ENCODE measurements at regions not wholly inside any gene's neighbourhood (a gene's known extent, or its start where the extent isn't known, plus 50 kb on each side); places are given as distances from the start of the nearest gene placed in this dataset.
"Not testable (repeated sequence)": the region's sequence is repeated elsewhere in the genome, so short reads cannot be mapped to it uniquely, and the experiment has no call there.

- peak in 1 of 3 experiments; percentile 5 for DNase-seq
Observed at GRCh38 chr6:103504501-103505154, 1355.1 kb downstream of the HACE1 start.

GRCh38 chr6:103496588-103496987 is 1363.1 kb downstream of the HACE1 start:
- not testable (repeated sequence) for DNase-seq

- DNase-seq, result no peak
Observed at GRCh38 chr6:103456652-103457051, 1403.1 kb downstream of the HACE1 start.

- no peak for DNase-seq
Observed at GRCh38 chr6:103455275-103455674, 1404.4 kb downstream of the HACE1 start.

GRCh38 chr6:103409475-103409874 is 1450.2 kb downstream of the HACE1 start:
- no peak for DNase-seq

GRCh38 chr6:103405321-103405720 is 1454.4 kb downstream of the HACE1 start:
- no peak for DNase-seq

GRCh38 chr6:103404799-103405198 is 1454.9 kb downstream of the HACE1 start:
- no peak for DNase-seq

GRCh38 chr6:103396768-103397167 is 1463.0 kb downstream of the HACE1 start:
- no peak for DNase-seq

- no peak for DNase-seq
Observed at GRCh38 chr6:103379272-103379671, 1480.4 kb downstream of the HACE1 start.

- no peak for DNase-seq
Observed at GRCh38 chr6:103367212-103367611, 1492.5 kb downstream of the HACE1 start.

- DNase-seq, result no peak
Observed at GRCh38 chr6:103356531-103356930, 1503.2 kb downstream of the HACE1 start.

GRCh38 chr6:103344554-103345163 is 1515.1 kb downstream of the HACE1 start:
- DNase-seq, result no peak

GRCh38 chr6:103335412-103335811 is 1524.3 kb downstream of the HACE1 start:
- DNase-seq, result no peak

- DNase-seq, result peak in 2 of 3 experiments; percentile 18 to 57
Observed at GRCh38 chr6:103326760-103327757, 1532.7 kb downstream of the HACE1 start.

GRCh38 chr6:103313432-103313831 is 1546.3 kb downstream of the HACE1 start:
- DNase-seq, result no peak

- DNase-seq, result not testable (repeated sequence)
Observed at GRCh38 chr6:103294376-103294775, 1565.3 kb downstream of the HACE1 start.

- no peak for DNase-seq
Observed at GRCh38 chr6:103284835-103285234, 1574.9 kb downstream of the HACE1 start.

GRCh38 chr6:103280417-103280816 is 1579.3 kb downstream of the HACE1 start:
- no peak for DNase-seq

GRCh38 chr6:103277936-103278335 is 1581.8 kb downstream of the HACE1 start:
- no peak for DNase-seq

GRCh38 chr6:103273048-103273447 is 1586.7 kb downstream of the HACE1 start:
- peak in 2 of 3 experiments; percentile 33 to 68 for DNase-seq

- peak in 1 of 3 experiments; percentile 23 for DNase-seq
Observed at GRCh38 chr6:103269581-103269980, 1590.1 kb downstream of the HACE1 start.

GRCh38 chr6:103268335-103268734 is 1591.4 kb downstream of the HACE1 start:
- DNase-seq, result no peak

- DNase-seq, result no peak
Observed at GRCh38 chr6:103264020-103264419, 1595.7 kb downstream of the HACE1 start.

Measured in NCI-H1417 (cell line).